ENCODE measurements at regions not wholly inside any gene's neighbourhood (a gene's known extent, or its start where the extent isn't known, plus 50 kb on each side); places are given as distances from the start of the nearest gene placed in this dataset.
"Not testable (repeated sequence)": the region's sequence is repeated elsewhere in the genome, so short reads cannot be mapped to it uniquely, and the experiment has no call there.

GRCh38 chr3:153245661-153246060 is 83.6 kb downstream of the RAP2B start:
- TF ChIP-seq, protein P1, sequence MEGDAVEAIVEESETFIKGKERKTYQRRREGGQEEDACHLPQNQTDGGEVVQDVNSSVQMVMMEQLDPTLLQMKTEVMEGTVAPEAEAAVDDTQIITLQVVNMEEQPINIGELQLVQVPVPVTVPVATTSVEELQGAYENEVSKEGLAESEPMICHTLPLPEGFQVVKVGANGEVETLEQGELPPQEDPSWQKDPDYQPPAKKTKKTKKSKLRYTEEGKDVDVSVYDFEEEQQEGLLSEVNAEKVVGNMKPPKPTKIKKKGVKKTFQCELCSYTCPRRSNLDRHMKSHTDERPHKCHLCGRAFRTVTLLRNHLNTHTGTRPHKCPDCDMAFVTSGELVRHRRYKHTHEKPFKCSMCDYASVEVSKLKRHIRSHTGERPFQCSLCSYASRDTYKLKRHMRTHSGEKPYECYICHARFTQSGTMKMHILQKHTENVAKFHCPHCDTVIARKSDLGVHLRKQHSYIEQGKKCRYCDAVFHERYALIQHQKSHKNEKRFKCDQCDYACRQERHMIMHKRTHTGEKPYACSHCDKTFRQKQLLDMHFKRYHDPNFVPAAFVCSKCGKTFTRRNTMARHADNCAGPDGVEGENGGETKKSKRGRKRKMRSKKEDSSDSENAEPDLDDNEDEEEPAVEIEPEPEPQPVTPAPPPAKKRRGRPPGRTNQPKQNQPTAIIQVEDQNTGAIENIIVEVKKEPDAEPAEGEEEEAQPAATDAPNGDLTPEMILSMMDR (IDR thresholded peaks at IDR 0.05; ENCODE audit: insufficient read depth, missing control alignments) = no peak
- FAIRE-seq = no peak
- DNase-seq (ENCODE audit: insufficient read length, low spot score) = no peak

- FAIRE-seq = no peak
- TF ChIP-seq, protein P1 (IDR thresholded peaks at IDR 0.05; ENCODE audit: insufficient read depth, missing control alignments) = no peak
Observed at GRCh38 chr3:153246331-153246730, 84.3 kb downstream of the RAP2B start.

DNA sequence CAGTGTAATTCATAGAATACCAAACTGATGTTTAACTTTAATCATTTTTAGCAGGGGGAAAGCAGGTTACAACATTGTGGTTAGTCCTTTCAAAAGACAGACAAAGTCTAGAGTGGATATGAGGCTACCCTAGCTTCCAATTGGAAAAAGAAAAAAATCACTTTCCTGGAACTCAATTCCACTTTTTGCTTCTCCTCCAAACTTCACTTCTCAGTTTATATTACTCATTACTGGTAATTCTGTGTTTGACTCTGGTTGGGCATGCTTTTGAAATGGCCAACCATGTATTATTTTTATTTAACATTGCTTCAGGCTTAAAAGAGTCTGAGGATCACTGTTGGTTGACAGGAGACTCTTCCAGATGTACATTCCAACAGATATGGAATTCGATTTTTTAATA is 84.8 kb downstream of the RAP2B start:
- DNase-seq (ENCODE audit: insufficient read length, low spot score) (no peak), FAIRE-seq (no peak)
- TF ChIP-seq, protein P1 (IDR thresholded peaks at IDR 0.05; ENCODE audit: insufficient read depth, missing control alignments) = no peak

More at GRCh38 chr3:153246331-153246730, 84.3 kb downstream of the RAP2B start:
- DNase-seq (ENCODE audit: insufficient read length, low spot score) = no peak

DNA sequence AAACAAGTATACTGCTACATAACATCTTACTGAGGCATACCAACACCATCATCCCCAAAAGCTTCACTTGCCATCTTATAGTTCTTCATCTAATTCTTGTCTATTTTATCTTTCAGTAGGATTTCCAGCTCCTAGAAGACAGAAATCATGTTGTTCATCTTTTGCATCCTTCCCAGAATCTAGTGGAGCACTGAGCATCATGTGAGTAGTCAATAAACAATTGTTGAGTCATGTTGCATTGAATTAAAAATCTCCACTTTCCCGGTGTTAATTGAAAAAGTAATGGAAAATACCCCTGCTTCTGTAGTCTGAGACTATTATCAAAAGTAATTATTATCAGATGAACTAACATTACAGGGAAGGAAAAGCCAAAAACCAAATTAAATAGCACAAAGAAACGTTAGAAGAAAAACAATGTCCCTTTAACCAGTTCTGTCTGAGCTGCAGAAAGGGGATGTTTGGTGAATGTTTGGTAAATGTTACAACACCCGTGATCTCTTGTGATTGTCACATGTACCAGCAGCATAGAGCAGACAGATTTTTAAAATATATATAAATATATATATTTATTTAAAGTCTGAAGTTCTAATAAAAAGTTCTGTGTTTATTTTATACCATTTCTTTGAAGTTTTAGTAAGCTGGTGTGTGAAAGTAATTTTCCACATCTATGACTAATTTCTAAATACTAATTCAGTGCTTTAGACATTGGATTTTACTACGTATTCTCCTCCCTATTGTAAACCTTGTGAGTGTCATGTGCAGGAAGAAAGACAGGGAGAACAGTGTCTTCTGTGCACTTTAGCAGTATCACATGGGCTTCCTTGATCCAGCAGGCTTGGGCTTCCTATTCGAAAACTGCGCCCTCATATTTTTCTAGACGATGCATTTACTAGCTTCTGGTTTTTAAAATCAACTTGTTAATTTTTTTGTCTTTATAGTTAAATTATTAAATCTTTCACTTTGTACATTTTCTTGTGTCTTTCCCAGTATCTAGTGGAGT is 85.6 kb downstream of the RAP2B start:
- DNase-seq (ENCODE audit: insufficient read length, low spot score) (no peak), FAIRE-seq (no peak)
- TF ChIP-seq, protein P1 (IDR thresholded peaks at IDR 0.05; ENCODE audit: insufficient read depth, missing control alignments) = no peak

- not testable (repeated sequence) for DNase-seq (ENCODE audit: insufficient read length, low spot score); FAIRE-seq
Observed at GRCh38 chr3:153248835-153249234, 86.8 kb downstream of the RAP2B start.

DNA sequence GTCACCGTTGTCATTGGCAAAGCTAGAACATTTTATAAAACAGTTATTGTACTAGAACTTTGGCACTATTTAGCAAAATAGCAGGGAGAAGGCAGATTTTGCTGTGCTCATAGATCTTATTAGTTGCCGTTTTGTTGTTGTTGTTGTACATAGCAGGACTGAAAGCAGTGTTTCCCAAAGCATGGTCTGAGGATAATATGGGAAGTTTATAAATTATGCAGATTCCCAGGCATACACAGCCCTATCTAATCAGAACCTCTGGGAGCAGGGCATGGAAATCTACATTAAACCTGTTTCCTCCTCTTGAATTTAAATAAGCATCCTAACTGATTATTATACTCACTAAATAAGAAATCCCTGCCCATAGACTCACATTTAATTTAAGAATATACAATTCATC is 87.9 kb downstream of the RAP2B start:
- TF ChIP-seq, protein P1 (IDR thresholded peaks at IDR 0.05; ENCODE audit: insufficient read depth, missing control alignments) = no peak
- DNase-seq (ENCODE audit: insufficient read length, low spot score) (no peak), FAIRE-seq (no peak)

GRCh38 chr3:153250446-153250845 is 88.4 kb downstream of the RAP2B start:
- DNase-seq (ENCODE audit: insufficient read length, low spot score) (no peak), FAIRE-seq (no peak)
- TF ChIP-seq, protein P1 (IDR thresholded peaks at IDR 0.05; ENCODE audit: insufficient read depth, missing control alignments) = no peak

Data from D721Med (cell line).